Hypothalamus (tissue), 51 donors: ENCODE measurements at regions not wholly inside any gene's neighbourhood (a gene's known extent, or its start where the extent isn't known, plus 50 kb on each side); places are given as distances from the start of the nearest gene placed in this dataset.

Experiments
- DNase-seq, 51 donors: peaks; one replicate each; lab custom pipeline; 2025; lab: John Stamatoyannopoulos, UW

DNA sequence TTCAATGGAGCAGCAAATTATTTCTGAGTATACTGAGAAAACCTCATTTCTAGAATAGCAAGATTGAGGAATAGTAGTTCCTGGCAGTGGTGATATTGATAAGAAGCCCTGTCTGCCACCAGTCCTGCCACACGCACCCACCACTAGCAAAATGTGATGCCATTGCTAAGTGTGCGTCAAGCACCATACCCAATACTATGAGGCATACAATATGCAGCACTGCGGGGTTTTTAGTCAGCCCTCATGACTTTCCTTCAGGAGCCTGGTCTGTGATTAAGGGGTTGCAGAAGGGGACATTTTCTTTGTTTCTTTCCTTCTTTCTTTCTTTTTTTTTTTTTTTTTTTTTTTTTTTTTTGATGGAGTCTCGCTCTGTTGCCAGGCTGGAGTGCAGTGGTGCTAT lies 128.7 kb upstream of the USP38 start:
- DNase-seq: no peak

DNA sequence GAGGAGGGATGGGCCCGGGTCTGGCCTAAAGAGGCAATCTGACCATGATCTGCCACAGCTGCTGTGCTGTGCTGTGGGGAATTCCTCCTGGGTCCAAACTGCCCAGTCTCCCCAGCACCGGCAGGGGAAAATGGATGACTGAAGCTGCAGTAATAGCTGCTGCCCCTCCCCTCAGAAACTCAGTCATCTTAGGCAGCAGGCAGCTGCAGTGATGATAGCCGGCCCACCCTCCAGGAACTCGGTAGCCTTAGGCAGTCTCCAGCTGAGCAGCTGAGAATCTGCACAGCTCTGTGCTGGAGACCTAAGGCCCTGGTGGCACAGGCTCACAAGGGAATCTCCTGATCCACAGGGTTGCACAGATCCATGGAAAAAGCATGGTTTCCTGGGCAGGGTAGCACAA lies 113.4 kb upstream of the USP38 start:
- no peak for DNase-seq

DNA sequence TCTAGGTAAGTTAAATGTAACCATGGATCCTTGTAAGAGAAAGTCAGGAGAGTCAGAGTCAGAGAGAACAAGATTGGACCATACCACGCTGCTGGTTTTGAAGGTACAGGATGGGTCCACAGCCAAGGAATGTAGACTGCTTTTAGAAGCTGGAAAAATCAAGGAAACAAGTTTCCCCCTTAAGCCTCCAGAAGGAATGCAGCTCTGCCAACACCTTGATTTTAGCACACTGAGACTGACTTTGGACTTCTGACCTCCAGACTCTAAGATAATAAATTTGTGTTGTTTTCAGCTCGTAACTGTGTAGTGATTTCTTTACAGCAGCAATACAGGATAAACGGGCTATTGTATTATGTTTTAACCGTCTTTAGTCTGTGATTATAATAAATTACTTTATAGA lies 108.0 kb upstream of the USP38 start:
- DNase-seq: no peak

DNA sequence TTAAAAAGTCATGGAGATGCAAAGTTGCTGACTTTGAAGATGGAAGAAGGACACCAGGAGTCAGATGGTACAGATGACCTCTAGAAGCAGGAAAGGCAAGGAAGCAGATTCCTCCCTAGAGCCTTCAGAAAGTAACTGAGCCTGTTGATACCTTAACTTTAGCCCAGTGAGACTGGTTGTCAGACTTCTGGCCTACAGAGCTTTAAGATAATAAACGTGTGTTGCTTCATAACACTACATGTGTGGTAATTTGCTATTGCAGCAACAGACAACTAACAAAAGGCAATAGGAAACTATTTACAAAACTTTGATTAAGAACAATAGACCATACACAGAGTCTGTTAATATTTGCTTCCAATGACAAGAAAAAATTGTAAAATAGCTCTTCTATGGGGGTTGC lies 102.0 kb upstream of the USP38 start:
- DNase-seq: no peak

DNA sequence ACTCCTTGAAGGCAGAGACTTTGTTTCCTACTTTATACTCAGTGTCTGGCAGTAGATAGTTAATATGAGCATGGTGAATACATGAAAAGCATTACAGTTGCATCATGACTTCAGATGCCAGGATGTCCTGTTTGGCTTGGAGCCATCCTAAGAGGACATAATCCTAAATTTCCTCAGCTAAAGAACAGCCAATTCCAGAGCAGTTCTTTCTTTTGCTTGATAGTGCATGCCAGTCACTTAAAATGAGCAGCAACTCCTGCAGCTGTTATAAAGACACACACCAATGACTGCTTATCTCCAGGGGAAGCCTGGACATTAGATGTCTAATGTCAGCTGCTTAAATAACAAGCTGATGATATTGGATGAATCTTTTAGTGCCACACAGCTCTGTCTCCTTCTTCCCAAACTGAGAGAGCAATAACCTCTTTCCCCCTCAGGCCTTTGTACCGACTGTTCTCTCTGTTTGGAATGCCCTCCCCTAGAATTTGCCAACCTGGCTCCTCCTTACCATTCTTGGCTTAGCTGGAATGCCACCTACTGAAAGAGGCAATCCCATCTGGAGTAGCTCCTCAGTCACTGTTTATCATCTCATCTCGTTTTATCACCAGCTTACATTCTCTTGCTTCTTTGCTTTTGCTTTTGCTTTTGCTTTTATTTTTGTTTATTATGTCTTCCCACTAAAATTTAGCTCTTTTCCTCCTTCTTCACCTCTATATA lies 100.8 kb upstream of the USP38 start:
- DNase-seq: no peak

DNA sequence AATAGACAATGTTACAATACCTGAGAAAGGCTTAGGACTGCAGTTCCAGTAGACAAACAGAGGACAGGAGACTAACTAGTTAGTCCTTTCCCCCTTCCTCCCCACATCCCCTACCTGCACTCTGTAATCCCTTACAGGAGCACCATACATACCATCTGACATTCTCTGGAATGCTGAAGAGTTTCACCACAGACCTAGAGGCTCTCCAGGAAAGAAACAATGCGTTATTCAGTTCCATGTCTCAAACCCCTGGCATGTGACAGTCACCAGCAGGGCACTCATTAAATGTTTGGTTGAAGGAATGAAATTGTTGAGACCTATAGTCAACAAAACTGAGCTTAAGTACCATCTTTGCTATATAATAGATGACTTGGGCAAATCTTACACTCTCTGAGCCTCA lies 100.2 kb upstream of the USP38 start:
- no peak for DNase-seq

DNA sequence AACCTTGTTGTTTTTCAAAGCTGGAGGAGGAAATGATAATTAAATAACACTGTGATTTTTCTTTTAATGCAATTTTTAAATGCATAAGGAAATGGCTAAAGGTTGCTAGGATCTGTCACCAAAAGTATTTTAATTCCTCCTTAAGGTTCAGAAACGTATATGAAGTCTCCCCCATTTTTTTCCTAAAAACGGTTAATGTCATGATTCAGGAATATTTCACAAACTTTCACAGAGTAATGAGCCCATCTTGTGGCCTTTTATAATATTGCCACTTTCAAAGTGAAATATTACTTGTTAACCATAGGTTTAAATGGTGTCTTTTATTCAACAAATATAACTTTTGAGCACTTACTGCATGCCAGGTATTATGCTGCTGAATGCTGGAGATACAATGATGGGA lies 99.5 kb upstream of the USP38 start:
- no peak for DNase-seq

DNA sequence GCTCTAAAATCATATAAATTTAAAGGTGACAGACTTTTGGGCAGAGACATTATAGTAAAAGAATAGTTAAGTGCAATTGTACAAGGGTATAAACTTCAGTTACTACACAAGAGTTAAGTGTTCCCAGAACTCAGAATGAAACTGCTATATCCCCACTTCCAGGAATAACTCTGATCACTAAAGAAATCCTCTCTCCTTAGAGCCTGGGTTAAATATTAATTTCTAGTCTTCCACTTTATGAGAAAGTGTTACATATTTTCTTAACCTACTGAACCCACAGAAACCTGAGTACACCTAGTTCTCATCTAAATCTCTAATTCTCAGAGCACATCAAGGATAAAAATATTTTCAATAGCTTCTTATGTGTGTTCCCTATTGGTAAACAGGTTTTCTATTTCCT lies 99.1 kb upstream of the USP38 start:
- no peak for DNase-seq

DNA sequence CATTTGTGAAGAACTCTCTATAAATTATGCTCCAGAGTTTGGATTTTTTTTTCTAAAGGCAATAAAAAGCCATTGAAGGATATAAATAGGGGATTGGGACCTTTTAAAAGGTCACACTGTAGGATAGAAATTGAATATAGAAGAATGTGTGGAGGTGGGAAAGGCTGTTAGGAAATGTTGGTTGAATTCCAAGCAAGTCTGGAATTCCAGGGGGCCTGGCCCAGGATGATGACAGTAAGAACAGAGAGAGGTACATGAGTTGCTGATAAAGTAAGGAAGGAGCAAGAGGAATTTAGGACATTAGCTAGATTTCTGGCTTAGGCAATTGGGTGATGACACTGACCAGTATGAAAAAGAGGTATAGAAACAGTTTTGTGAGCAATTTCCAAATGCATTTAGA lies 95.4 kb upstream of the USP38 start:
- DNase-seq: no peak

DNA sequence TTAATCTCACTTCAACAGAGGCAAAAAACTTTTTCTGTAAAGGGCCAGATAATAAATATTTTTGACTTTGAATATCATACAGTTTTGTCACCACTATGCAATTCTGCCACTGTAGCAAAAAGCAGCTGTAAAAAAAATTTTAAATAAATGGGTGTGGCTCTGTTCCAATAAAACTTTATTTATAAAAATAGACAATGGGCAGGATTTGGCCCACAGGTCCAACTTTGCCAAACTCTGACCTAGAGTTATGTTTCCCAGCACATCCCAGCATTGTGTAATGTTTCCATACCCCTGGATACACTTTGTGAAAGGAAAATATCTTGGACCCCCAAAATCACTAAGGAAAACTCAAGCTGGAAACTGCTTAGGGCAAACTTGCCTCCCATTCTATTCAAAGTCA lies 94.9 kb upstream of the USP38 start:
- no peak for DNase-seq

DNA sequence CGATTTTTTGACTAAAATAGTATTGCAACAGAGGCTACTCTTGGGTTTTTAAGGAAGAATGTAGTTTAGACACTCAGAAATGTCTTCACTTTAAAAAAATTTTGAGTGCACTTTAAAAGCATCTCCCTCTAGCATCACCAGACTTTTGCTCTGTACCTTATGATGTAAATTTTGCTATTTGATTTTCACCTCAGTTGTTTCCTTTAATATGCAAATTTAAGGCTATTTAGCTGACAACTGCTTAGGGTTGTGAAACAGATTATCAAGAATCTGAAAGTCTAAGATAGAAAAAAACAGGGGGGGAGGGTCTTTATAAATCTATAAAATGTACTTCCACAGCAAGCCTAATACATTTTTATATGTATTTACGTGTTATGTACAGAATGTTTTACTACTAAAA lies 92.9 kb upstream of the USP38 start:
- DNase-seq: no peak

DNA sequence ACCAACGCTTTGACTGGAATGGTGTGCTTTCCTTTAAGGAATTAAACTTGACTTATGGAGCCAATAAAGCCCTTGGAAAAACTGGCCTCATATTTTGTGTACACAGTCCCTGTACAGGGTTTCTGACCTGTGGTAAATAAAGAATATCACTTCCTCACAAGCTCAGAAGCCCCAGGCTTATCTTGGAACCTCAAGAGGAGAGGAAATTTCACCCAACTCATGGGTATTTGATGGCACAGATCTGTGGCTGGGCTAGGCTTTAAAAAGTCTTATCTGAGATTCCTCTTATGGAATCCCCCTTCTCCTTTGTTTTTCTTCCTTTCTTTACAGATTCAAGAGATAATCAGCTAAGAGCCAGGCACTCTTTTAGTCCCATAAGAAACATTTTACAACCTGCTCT lies 89.3 kb upstream of the USP38 start:
- no peak for DNase-seq

DNA sequence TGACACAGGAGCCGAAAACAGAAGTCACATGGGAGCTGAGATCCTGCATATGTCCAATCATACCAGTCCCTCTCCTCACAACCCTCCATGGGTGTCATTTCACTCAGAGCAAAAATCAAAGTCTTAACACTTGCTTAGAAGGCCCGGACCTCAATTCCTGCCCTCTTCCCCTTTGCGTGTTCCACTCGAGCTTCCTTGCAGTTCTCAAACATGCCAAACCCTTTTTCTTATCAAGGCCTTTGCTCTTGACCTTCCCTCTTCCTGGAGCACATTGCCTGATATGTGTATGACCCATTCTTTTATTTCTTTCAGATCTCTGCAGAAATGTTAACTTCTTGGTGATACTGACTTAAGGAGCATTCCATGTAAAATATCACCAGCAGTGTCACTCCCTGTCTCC lies 87.0 kb upstream of the USP38 start:
- DNase-seq: no peak

DNA sequence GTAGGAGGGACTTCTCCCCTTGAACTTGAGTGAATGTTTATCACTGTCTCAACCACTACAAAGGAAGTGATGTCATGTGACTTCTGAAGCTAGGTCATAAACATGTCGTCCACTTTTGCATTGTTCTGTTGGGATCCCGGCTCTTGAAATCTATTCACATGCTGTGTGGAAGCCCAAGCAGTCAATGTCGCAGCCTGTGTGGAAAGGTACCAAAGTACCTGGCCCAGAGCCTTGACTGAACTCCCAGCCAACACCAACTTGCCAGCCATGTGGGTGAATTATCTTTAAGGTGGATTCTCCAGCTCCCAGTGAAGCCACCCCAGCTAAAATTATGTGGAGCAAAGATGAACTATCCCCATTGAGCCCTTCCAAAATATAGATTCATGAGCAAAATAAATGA lies 85.0 kb upstream of the USP38 start:
- DNase-seq: no peak

DNA sequence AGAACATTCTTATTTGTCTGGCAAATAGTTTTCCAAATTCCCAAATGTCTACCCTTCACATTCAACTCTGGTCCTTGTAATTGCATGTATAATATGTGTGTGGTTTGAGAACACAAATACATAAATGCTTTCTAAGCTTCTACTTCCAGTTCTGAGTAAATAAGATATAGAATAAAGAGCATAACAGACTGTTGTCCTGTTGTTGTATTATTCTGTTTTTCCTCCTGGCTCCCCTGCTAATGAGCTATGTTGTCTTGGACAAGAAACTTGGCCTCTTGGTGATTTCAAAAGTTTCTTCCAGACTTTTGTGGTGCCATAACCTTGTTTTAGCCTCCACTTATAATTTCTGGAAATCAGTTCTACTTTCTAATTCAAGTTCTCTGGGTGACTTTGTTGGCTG lies 75.3 kb upstream of the USP38 start:
- no peak for DNase-seq

DNA sequence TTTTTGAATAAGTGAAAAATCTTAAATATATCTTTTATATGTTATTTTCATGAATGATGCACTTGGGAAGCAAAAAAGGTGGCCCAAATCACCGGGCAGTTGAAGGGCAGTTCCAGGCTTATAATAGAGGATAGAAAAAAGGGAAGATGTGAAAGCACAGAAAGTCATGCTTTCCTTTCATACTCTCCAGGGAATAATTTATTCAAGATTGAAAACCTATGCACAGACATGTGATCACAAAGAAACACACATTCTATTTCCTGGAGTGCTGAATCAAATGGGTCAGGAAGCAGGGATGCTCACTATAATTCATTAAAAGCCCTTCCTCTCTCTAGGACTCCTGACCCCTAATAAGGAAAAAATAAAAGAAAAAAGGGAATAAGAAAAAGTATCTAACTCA lies 66.1 kb upstream of the USP38 start:
- DNase-seq: no peak

DNA sequence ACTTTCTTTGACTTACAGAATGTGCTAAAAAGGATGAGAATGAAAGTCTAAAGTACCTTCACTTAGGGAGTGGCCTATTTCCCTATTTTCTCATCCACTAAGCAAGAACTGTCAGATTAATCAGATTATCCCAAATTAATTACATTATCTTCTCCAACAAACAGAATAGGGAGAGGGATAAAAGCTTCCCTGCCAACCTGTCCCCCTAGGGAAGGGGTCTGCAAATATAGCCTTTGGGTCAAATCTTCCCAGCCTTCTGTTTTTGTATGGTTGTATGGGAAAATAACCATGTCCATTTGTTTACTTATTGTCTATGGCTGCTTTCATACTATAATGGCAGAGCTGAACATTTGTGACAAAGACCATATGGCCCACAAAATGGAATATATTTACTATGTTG lies 57.1 kb upstream of the USP38 start:
- DNase-seq: no peak

DNA sequence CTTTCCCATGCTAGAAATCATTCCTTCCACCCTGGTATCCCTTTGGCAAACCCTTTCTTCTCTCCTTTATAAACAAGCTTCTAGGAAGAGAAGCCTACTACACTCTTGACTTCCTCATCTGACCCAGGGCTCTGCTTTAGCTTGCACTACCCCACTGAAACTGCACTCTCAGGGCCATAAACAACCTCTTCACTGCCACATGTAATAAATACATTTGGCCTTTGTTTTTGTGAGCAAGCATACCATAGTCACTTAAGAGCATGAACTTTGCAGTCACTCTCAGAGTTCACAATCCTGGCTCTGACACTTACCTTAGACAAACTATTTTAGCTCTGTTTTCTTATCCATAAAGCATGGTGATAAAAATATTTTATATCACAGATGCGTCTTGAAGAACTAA lies 50.7 kb upstream of the USP38 start:
- no peak for DNase-seq
